H9 (cell line): ENCODE measurements at regions not wholly inside any gene's neighbourhood (a gene's known extent, or its start where the extent isn't known, plus 50 kb on each side); places are given as distances from the start of the nearest gene placed in this dataset.

Experiments used
- DNase-seq: peaks from one replicate; pipeline ENCODE4 v3.0.0-alpha.2; 2017
- H2AFZ ChIP-seq: one replicate; pipeline ENCODE4 v1.6.1; 2013; ENCODE audit warnings: mild to moderate bottlenecking, low read length, control low read depth, moderate library complexity
- H2AK5ac ChIP-seq: 2 replicates; pipeline ENCODE4 v1.6.1; 2013; ENCODE audit warnings: low read length, control low read depth, mixed read lengths; ENCODE audit not compliant: insufficient read length
- H2BK120ac ChIP-seq: one replicate; pipeline ENCODE4 v1.6.1; 2013; ENCODE audit warnings: low read depth, mild to moderate bottlenecking, low read length, control low read depth, inconsistent platforms; ENCODE audit not compliant: poor library complexity, severe bottlenecking
- H2BK12ac ChIP-seq: 2 replicates; pipeline ENCODE4 v1.6.1; 2013; ENCODE audit warnings: low read length, control low read depth, mixed read lengths, low read depth; ENCODE audit not compliant: insufficient read length
- H2BK15ac ChIP-seq: 2 replicates; pipeline ENCODE4 v1.6.1; 2013; ENCODE audit warnings: low read depth, low read length, control low read depth
- H2BK20ac ChIP-seq: one replicate; pipeline ENCODE4 v1.6.1; 2013; ENCODE audit warnings: low read depth, mild to moderate bottlenecking, low read length, control low read depth, inconsistent platforms; ENCODE audit not compliant: poor library complexity, severe bottlenecking
- H2BK5ac ChIP-seq: 2 replicates; pipeline ENCODE4 v1.6.1; 2013; ENCODE audit warnings: low read length, control low read depth, mixed read lengths; ENCODE audit not compliant: insufficient read length
- H3K14ac ChIP-seq: 2 replicates; pipeline ENCODE4 v1.6.1; 2013; ENCODE audit warnings: low read length, control low read depth; ENCODE audit not compliant: insufficient read depth
- H3K18ac ChIP-seq: 2 replicates; pipeline ENCODE4 v1.6.1; 2013; ENCODE audit warnings: low read depth, mild to moderate bottlenecking, mixed read lengths, low read length, control low read depth; ENCODE audit not compliant: insufficient read length
- H3K23ac ChIP-seq: 2 replicates; pipeline ENCODE4 v1.6.1; 2013; ENCODE audit warnings: low read length, control low read depth, mixed read lengths, low read depth; ENCODE audit not compliant: insufficient read length
- H3K23me2 ChIP-seq: 2 replicates; pipeline ENCODE4 v1.6.1; 2013; ENCODE audit warnings: low read depth, mild to moderate bottlenecking, mixed read lengths, low read length, control low read depth; ENCODE audit not compliant: insufficient read length, poor library complexity, severe bottlenecking
- H3K27ac ChIP-seq: 2 replicates; pipeline ENCODE4 v1.5.1; 2013; ENCODE audit warnings: low read length, control low read depth, mixed read lengths, low read depth; ENCODE audit not compliant: insufficient read length
- H3K27me3 ChIP-seq: 2 replicates; pipeline ENCODE4 v1.6.1; 2013; ENCODE audit warnings: low read length, control low read depth, inconsistent platforms; ENCODE audit not compliant: insufficient read depth
- H3K4ac ChIP-seq: 2 replicates; pipeline ENCODE4 v1.6.1; 2013; ENCODE audit warnings: low read depth, mild to moderate bottlenecking, control low read depth, inconsistent platforms, low read length, moderate library complexity
- H3K4me1 ChIP-seq: 2 replicates; pipeline ENCODE4 v1.6.1; 2013; ENCODE audit warnings: low read length, control low read depth, inconsistent platforms; ENCODE audit not compliant: insufficient read depth
- H3K4me2 ChIP-seq: 2 replicates; pipeline ENCODE4 v1.6.1; 2013; ENCODE audit warnings: low read length, control low read depth, mixed read lengths; ENCODE audit not compliant: insufficient read length, insufficient read depth
- H3K56ac ChIP-seq: 2 replicates; pipeline ENCODE4 v1.6.1; 2013; ENCODE audit warnings: low read depth, mild to moderate bottlenecking, mixed read lengths, low read length, control low read depth; ENCODE audit not compliant: insufficient read length
- H3K79me1 ChIP-seq: 2 replicates; pipeline ENCODE4 v1.6.1; 2013; ENCODE audit warnings: low read depth, mild to moderate bottlenecking, moderate library complexity, low read length, control low read depth, inconsistent platforms; ENCODE audit not compliant: insufficient read depth, poor library complexity, severe bottlenecking
- H3K79me2 ChIP-seq: 2 replicates; pipeline ENCODE4 v1.6.1; 2013; ENCODE audit warnings: low read length, control low read depth, inconsistent platforms; ENCODE audit not compliant: insufficient read depth
- H3K9ac ChIP-seq: 2 replicates; pipeline ENCODE4 v1.6.1; 2013; ENCODE audit warnings: low read length, control low read depth, mixed read lengths; ENCODE audit not compliant: insufficient read length; ENCODE audit errors: extremely low read depth
- H3K9me3 ChIP-seq: one replicate; pipeline ENCODE4 v1.6.1; 2013; ENCODE audit warnings: low read depth, low read length, inconsistent platforms; ENCODE audit not compliant: control insufficient read depth
- H3T11ph ChIP-seq: one replicate; pipeline ENCODE4 v1.6.1; 2013; ENCODE audit warnings: mild to moderate bottlenecking, low read length, control low read depth, inconsistent platforms
- H4K20me1 ChIP-seq: one replicate; pipeline ENCODE4 v1.6.1; 2013; ENCODE audit not compliant: control insufficient read depth, insufficient read length, insufficient read depth
- H4K5ac ChIP-seq: 2 replicates; pipeline ENCODE4 v1.6.1; 2013; ENCODE audit warnings: low read depth, mild to moderate bottlenecking, mixed read lengths, low read length, control low read depth; ENCODE audit not compliant: insufficient read length
- H4K8ac ChIP-seq: replicated peaks from 2 replicates; pipeline ENCODE4 v1.6.1; 2013; ENCODE audit warnings: low read length, control low read depth, mixed read lengths, low read depth; ENCODE audit not compliant: insufficient read length
- H4K91ac ChIP-seq: 2 replicates; pipeline ENCODE4 v1.6.1; 2013; ENCODE audit warnings: low read depth, mild to moderate bottlenecking, moderate library complexity, mixed read lengths, low read length, control low read depth; ENCODE audit not compliant: insufficient read length
- H3K27ac Mint-ChIP-seq, 3 experiments: 2 replicates in 2 of 3; 3 replicates in 1 of 3; pipeline ENCODE4 v1.8.0; 2020 to 2021; ENCODE audit warnings: mixed read lengths in 3 of 3, mild to moderate bottlenecking in 1 of 3, moderate library complexity in 1 of 3
- H3K27me3 Mint-ChIP-seq: 2 replicates; pipeline ENCODE4 v1.8.0; 2021; ENCODE audit warnings: low read depth, mild to moderate bottlenecking, moderate library complexity, mixed read lengths
- H3K36me3 Mint-ChIP-seq, 3 experiments: 2 replicates in 2 of 3; 3 replicates in 1 of 3; pipeline ENCODE4 v1.8.0; 2020 to 2021; ENCODE audit warnings: low read depth in 3 of 3, mixed read lengths in 3 of 3; ENCODE audit not compliant: insufficient read depth in 1 of 3
- H3K4me1 Mint-ChIP-seq, 2 experiments: 2 replicates each; pipeline ENCODE4 v1.8.0; 2020; ENCODE audit warnings: mixed read lengths in 2 of 2
- H3K4me3 Mint-ChIP-seq, 2 experiments: 2 replicates in 1 of 2; 3 replicates in 1 of 2; pipeline ENCODE4 v1.8.0; 2020 to 2021; ENCODE audit warnings: mild to moderate bottlenecking in 2 of 2, mixed read lengths in 2 of 2, moderate library complexity in 1 of 2
- H3K9me3 Mint-ChIP-seq, 2 experiments: 2 replicates in 1 of 2; 3 replicates in 1 of 2; pipeline ENCODE4 v1.8.0; 2020; ENCODE audit warnings: mild to moderate bottlenecking in 2 of 2, mixed read lengths in 2 of 2, moderate library complexity in 1 of 2
- CTCF ChIP-seq: fragments of 200-600 bp; sonication (generic); conservative IDR thresholded peaks from 3 replicates; pipeline ENCODE4 v1.8.0; 2021; ENCODE audit warnings: antibody characterized with exemption, mild to moderate bottlenecking
- WGBS: extraction: QIAGEN DNeasy Blood & Tissue Kit; methylation state at CpG from one replicate; pipeline ENCODE4 v1.1.7; 2013; ENCODE audit warnings: missing lambda C conversion rate, low lambda C conversion rate, mixed read lengths; ENCODE audit not compliant: insufficient read length; ENCODE audit errors: extremely low coverage; 5-methylcytosine and 5-hydroxymethylcytosine counted together

DNA sequence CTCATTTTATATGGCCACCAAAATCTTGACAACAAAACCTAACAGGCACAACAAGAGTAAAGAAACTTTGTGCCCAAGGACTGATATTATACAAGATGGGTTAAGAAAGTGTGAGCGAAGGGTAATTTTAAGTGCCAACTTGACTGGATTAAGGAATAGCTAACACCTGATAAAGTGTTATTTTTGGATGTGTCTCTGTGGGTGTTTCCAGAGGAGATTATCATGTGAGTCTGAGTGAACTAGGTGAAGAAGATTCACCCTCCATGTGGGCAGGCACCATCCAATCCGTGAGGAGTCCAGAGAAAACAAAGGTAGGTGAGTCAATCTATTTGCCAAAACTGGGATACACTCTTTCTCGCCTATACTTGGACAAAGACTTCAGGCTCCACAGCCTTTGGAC lies 461.6 kb downstream of the ETS1 start:
- Histone ChIP-seq H2AFZ (no peak overlapping the region), H3K14ac (no peak overlapping the region), H4K20me1 (no peaks in the 10 kb centered on the region), H4K5ac (no peak overlapping the region), H2BK15ac (no peak overlapping the region), H4K91ac (no peak overlapping the region), H3K27me3 (no peaks in the 10 kb centered on the region), H3K23me2 (no peaks in the 10 kb centered on the region), H2BK120ac (no peak overlapping the region), H3K56ac (no peak overlapping the region), H3K9ac (no peak overlapping the region), H2AK5ac (no peak overlapping the region), H2BK5ac (no peak overlapping the region), H3K4me2 (no peak overlapping the region), H3K18ac (no peak overlapping the region), H4K8ac (no peak overlapping the region), H3T11ph (no peak overlapping the region), H3K79me2 (no peaks in the 10 kb centered on the region), H2BK12ac (no peak overlapping the region), H3K23ac (no peak overlapping the region), H3K27ac (no peak overlapping the region), H3K4ac (no peak overlapping the region), H3K79me1 (no peaks in the 10 kb centered on the region), H3K9me3 (no peaks in the 10 kb centered on the region), H3K4me1 (no peaks in the 10 kb centered on the region), H2BK20ac (no peak overlapping the region)
- TF ChIP-seq CTCF: no peak
- Mint-ChIP-seq H3K4me3 (no peak overlapping the region), H3K9me3 (no peaks in the 10 kb centered on the region; a peak in 2 of 5 replicates), H3K36me3 (no peaks in the 10 kb centered on the region), H3K27ac (no peak overlapping the region), H3K4me1 (peaks cover 1 to 5% of the 10 kb centered on the region in 2 experiments; a peak in 1 of 4 replicates), H3K27me3 (no peaks in the 10 kb centered on the region)
- WGBS: no CpG with 5 or more reads among the region's 3 CpGs
- no peak for DNase-seq
